Keratinocyte (primary cell): ENCODE measurements at regions not wholly inside any gene's neighbourhood (a gene's known extent, or its start where the extent isn't known, plus 50 kb on each side); places are given as distances from the start of the nearest gene placed in this dataset.

Source experiments
- DNase-seq: peaks from one replicate; pipeline ENCODE4 v3.0.0-alpha.2; 2011; ENCODE audit warnings: low read depth, missing footprints, low spot score
- FAIRE-seq: peaks from 2 replicates; lab custom pipeline; 2011; peaks lifted over from hg19 to GRCh38; lab: Jason Lieb, UNC
- H2AFZ ChIP-seq: 2 replicates; pipeline ENCODE4 v1.6.0; 2012; ENCODE audit warnings: low read length, control low read depth, inconsistent platforms; ENCODE audit not compliant: control insufficient read depth
- H3K27ac ChIP-seq: 2 replicates; pipeline ENCODE4 v1.5.1; 2011; ENCODE audit warnings: low read length; ENCODE audit not compliant: control insufficient read depth, insufficient read depth
- H3K27me3 ChIP-seq: 3 replicates; pipeline ENCODE4 v1.6.0; 2011; ENCODE audit warnings: low read length; ENCODE audit not compliant: control insufficient read depth, insufficient read depth; ENCODE audit errors: extremely low read depth
- H3K36me3 ChIP-seq, 2 experiments: 2 replicates in 1 of 2; 3 replicates in 1 of 2; pipeline ENCODE4 v1.5.1; 2011; ENCODE audit warnings: low read length in 2 of 2, mild to moderate bottlenecking in 1 of 2; ENCODE audit not compliant: control insufficient read depth in 2 of 2, insufficient read depth in 2 of 2; ENCODE audit errors: extremely low read depth in 1 of 2
- H3K4me1 ChIP-seq: 3 replicates; pipeline ENCODE4 v1.5.1; 2011; ENCODE audit warnings: low read length; ENCODE audit not compliant: control insufficient read depth, insufficient read depth; ENCODE audit errors: extremely low read depth
- H3K4me2 ChIP-seq: 3 replicates; pipeline ENCODE4 v1.6.0; 2011; ENCODE audit warnings: low read depth, low read length; ENCODE audit not compliant: control insufficient read depth, insufficient read depth; ENCODE audit errors: extremely low read depth
- H3K4me3 ChIP-seq, 3 experiments: fragments of 200-600 bp in 1 of 3; sonication (generic) in 1 of 3; 2 replicates in 2 of 3; 3 replicates in 1 of 3; pipeline ENCODE4 v1.5.1; 2011 to 2016; ENCODE audit warnings: low read length in 3 of 3, mild to moderate bottlenecking in 3 of 3, control low read depth in 2 of 3, inconsistent platforms in 1 of 3, low read depth in 1 of 3, mixed read lengths in 1 of 3, mixed run types in 1 of 3, moderate library complexity in 1 of 3; ENCODE audit not compliant: control insufficient read depth in 2 of 3, insufficient read depth in 2 of 3; ENCODE audit errors: extremely low read depth in 1 of 3
- H3K79me2 ChIP-seq: 2 replicates; pipeline ENCODE4 v1.6.0; 2012; ENCODE audit warnings: low read length; ENCODE audit not compliant: control insufficient read depth, insufficient read depth
- H3K9ac ChIP-seq: 3 replicates; pipeline ENCODE4 v1.6.0; 2011; ENCODE audit warnings: low read length; ENCODE audit not compliant: control insufficient read depth, insufficient read depth; ENCODE audit errors: extremely low read depth
- H3K9me1 ChIP-seq: 3 replicates; pipeline ENCODE4 v1.6.0; 2011; ENCODE audit warnings: low read length; ENCODE audit not compliant: control insufficient read depth, insufficient read depth; ENCODE audit errors: extremely low read depth
- H3K9me3 ChIP-seq: 2 replicates; pipeline ENCODE4 v1.5.1; 2012; ENCODE audit warnings: low read depth, low read length; ENCODE audit not compliant: control insufficient read depth
- H4K20me1 ChIP-seq: 3 replicates; pipeline ENCODE4 v1.6.0; 2011; ENCODE audit warnings: low read length; ENCODE audit not compliant: control insufficient read depth, insufficient read depth; ENCODE audit errors: extremely low read depth
- EZH2 ChIP-seq: IDR thresholded peaks from one replicate; pipeline ENCODE4 v1.6.1; 2012; ENCODE audit warnings: inconsistent platforms, mild to moderate bottlenecking, low read length, moderate library complexity
- dilution Hi-C: fragments of 300-500 bp; cut with MboI; formaldehyde crosslinking; loops from one replicate; pipeline ENCODE4 v1.7.0; 2020; ENCODE audit warnings: low sequenced_read_pairs; ENCODE audit not compliant: extremely low pct_ligation_motif_present
- TF ChIP-seq, protein P1 (sequence below), 3 experiments: IDR thresholded peaks in 1 of 3; conservative IDR thresholded peaks in 1 of 3; optimal IDR thresholded peaks in 1 of 3; 2 replicates in 2 of 3; 3 replicates in 1 of 3; pipeline versions ENCODE3 to v1.5.1; 2011; ENCODE audit warnings: low read length in 3 of 3, mild to moderate bottlenecking in 3 of 3, moderate library complexity in 2 of 3, control low read depth in 1 of 3, inconsistent platforms in 1 of 3; ENCODE audit not compliant: insufficient read depth in 2 of 3; ENCODE audit errors: extremely low read depth in 1 of 3

DNA sequence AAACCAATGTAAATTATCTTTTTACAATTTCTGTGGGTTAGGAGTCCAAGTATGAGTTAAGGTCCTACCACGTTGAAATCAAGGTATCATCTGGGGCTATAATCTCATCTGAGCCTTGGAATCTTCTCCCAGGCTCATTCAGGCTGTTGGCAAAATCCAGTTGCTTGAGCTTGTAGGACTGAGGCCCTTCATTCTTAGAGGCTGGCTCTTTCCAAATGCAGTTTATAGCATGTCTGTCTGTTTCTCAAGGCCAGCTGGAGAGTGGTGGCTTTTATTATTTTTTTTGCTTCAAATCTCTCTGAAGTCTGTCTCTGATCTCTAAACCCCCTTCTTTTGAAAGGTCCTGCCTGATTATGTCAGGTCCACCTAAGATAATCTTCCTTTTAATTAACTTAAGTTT, 177.2 kb upstream of the ASCC3 start:
- Histone ChIP-seq H3K79me2 (no peaks in the 10 kb centered on the region), H3K27ac (no peak overlapping the region), H3K9me3 (no peaks in the 10 kb centered on the region), H4K20me1 (no peaks in the 10 kb centered on the region), H3K4me2 (no peak overlapping the region), H2AFZ (no peak overlapping the region), H3K4me1 (no peaks in the 10 kb centered on the region), H3K4me3 (no peak overlapping the region), H3K9ac (no peak overlapping the region), H3K36me3 (no peaks in the 10 kb centered on the region), H3K27me3 (no peaks in the 10 kb centered on the region), H3K9me1 (no peaks in the 10 kb centered on the region)
- TF ChIP-seq, protein P1, sequence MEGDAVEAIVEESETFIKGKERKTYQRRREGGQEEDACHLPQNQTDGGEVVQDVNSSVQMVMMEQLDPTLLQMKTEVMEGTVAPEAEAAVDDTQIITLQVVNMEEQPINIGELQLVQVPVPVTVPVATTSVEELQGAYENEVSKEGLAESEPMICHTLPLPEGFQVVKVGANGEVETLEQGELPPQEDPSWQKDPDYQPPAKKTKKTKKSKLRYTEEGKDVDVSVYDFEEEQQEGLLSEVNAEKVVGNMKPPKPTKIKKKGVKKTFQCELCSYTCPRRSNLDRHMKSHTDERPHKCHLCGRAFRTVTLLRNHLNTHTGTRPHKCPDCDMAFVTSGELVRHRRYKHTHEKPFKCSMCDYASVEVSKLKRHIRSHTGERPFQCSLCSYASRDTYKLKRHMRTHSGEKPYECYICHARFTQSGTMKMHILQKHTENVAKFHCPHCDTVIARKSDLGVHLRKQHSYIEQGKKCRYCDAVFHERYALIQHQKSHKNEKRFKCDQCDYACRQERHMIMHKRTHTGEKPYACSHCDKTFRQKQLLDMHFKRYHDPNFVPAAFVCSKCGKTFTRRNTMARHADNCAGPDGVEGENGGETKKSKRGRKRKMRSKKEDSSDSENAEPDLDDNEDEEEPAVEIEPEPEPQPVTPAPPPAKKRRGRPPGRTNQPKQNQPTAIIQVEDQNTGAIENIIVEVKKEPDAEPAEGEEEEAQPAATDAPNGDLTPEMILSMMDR (optimal IDR thresholded peaks at IDR 0.05 in 1 of 3, IDR thresholded peaks at IDR 0.05 in 1 of 3, conservative IDR thresholded peaks at IDR 0.05 in 1 of 3; ENCODE audit: extremely low read depth in 1 of 3, insufficient read depth in 2 of 3, low read length in 3 of 3), result no peak
- TF ChIP-seq EZH2, result no peak
- dilution Hi-C loops, result no loop called here
- FAIRE-seq (no peak), DNase-seq (no peak)

DNA sequence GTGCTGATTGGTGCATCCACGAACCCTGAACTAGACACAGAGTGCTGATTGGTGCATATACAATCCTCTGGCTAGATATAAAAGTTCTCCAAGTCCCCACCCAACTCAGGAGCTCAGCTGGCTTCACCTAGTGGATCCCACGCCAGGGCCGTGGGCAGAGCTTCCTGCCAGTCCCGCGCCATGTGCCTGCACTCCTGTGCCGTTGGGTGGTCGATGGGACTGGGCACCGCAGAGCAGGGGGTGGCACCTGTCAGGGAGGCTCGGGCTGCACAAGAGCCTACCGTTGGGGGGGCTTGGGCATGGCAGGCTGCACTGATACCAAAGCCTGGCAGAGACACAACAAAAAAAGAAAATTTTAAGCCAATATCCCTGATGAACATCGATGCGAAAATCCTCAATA, 185.4 kb upstream of the ASCC3 start:
- no peaks in the 10 kb centered on the region for H4K20me1 ChIP-seq
- FAIRE-seq, result no peak

More for the DNA sequence above, 185.4 kb upstream of the ASCC3 start:
- dilution Hi-C loops, result no loop called here
- Histone ChIP-seq H3K9me3 (no peaks in the 10 kb centered on the region), H3K4me2 (no peak overlapping the region), H3K9me1 (no peaks in the 10 kb centered on the region), H3K9ac (no peak overlapping the region), H2AFZ (no peak overlapping the region), H3K36me3 (no peaks in the 10 kb centered on the region), H3K4me1 (no peaks in the 10 kb centered on the region), H3K27me3 (no peaks in the 10 kb centered on the region), H3K4me3 (no peak overlapping the region), H3K27ac (no peak overlapping the region), H3K79me2 (no peaks in the 10 kb centered on the region)
- TF ChIP-seq EZH2, result no peak
- TF ChIP-seq, protein P1 (optimal IDR thresholded peaks at IDR 0.05 in 1 of 3, IDR thresholded peaks at IDR 0.05 in 1 of 3, conservative IDR thresholded peaks at IDR 0.05 in 1 of 3; ENCODE audit: extremely low read depth in 1 of 3, insufficient read depth in 2 of 3, low read length in 3 of 3), result no peak
- DNase-seq, result no peak
